ENCODE measurements at regions not wholly inside any gene's neighbourhood (a gene's known extent, or its start where the extent isn't known, plus 50 kb on each side); places are given as distances from the start of the nearest gene placed in this dataset.

- TF ChIP-seq EZH2 (IDR thresholded peaks at IDR 0.05; ENCODE audit: borderline replicate concordance, low read length) (no peak), CTCF (IDR thresholded peaks at IDR 0.05; ENCODE audit: low read length) (no peak)
Measured at GRCh38 chr4:3358656-3359055, 65.8 kb downstream of the RGS12 start.
